Activated naive CD4-positive, alpha-beta T cell treated with anti-CD3 and anti-CD28 coated beads, Interleukin-2, amount 10 ng/mL, durations not matched to agents 7 days and 5 days (primary cell): ENCODE measurements at regions not wholly inside any gene's neighbourhood (a gene's known extent, or its start where the extent isn't known, plus 50 kb on each side); places are given as distances from the start of the nearest gene placed in this dataset.

Source experiments
- CTCF ChIA-PET: fragments of 350-600 bp; sonication (Branson Sonifier 250); formaldehyde crosslinking; loops from one replicate; lab custom pipeline; 2021; ENCODE audit warnings: antibody characterized with exemption; lab: Charles Lee
- DNase-seq: peaks from one replicate; pipeline ENCODE4 v3.0.0-alpha.2; 2020
- H3K27ac Mint-ChIP-seq: one replicate; pipeline ENCODE4 v1.8.0; 2021; ENCODE audit warnings: mild to moderate bottlenecking, moderate library complexity, mixed read lengths
- H3K27me3 Mint-ChIP-seq: one replicate; pipeline ENCODE4 v1.8.0; 2021; ENCODE audit warnings: mild to moderate bottlenecking, mixed read lengths
- H3K36me3 Mint-ChIP-seq: one replicate; pipeline ENCODE4 v1.8.0; 2021; ENCODE audit warnings: mixed read lengths
- H3K4me1 Mint-ChIP-seq: one replicate; pipeline ENCODE4 v1.8.0; 2021; ENCODE audit warnings: mixed read lengths
- H3K4me3 Mint-ChIP-seq: one replicate; pipeline ENCODE4 v1.8.0; 2021; ENCODE audit warnings: mild to moderate bottlenecking, moderate library complexity, mixed read lengths
- H3K9me3 Mint-ChIP-seq: one replicate; pipeline ENCODE4 v1.8.0; 2021; ENCODE audit warnings: mixed read lengths

DNA sequence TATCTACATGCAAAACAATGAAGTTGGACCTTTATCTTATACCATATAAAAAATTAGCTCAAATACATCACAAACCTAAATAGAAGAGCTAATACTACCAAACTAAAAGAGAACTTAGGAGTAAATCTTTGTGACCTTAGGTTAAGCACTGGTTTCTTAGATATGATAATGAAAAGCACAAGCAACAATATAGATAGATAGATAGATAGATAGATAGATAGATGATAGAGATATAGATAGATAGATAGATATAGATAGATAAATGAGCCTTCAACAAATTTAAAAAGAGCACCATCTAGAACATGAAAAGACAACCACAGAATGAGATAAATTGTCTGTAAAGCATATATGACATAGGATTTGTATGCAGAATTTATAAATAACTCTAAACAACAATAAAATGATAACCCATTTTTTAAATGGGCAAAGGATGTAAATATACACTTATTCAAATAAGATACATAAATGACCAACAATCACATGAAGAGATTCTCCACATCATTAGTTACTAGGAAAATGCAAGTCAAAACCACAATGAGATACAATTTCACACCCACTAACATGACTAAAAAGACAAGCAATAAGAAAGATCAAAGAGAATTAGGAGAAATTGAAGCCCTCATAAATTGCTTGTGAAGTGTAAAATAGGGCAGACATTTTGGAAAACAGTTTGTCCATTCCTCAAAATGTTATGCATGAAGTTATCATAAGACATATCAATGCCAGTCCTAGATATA lies 293.7 kb downstream of the BTG1 start:
- no peaks in the 10 kb centered on the region for H3K9me3 Mint-ChIP-seq
- CTCF ChIA-PET = no interaction called here
- H3K27me3 Mint-ChIP-seq = no peaks in the 10 kb centered on the region
- no peaks in the 10 kb centered on the region for H3K36me3 Mint-ChIP-seq
- no peak for DNase-seq
- no peak overlapping the region for H3K27ac Mint-ChIP-seq
- no peak overlapping the region for H3K4me3 Mint-ChIP-seq
- H3K4me1 Mint-ChIP-seq = peaks cover 3% of the 10 kb centered on the region

DNA sequence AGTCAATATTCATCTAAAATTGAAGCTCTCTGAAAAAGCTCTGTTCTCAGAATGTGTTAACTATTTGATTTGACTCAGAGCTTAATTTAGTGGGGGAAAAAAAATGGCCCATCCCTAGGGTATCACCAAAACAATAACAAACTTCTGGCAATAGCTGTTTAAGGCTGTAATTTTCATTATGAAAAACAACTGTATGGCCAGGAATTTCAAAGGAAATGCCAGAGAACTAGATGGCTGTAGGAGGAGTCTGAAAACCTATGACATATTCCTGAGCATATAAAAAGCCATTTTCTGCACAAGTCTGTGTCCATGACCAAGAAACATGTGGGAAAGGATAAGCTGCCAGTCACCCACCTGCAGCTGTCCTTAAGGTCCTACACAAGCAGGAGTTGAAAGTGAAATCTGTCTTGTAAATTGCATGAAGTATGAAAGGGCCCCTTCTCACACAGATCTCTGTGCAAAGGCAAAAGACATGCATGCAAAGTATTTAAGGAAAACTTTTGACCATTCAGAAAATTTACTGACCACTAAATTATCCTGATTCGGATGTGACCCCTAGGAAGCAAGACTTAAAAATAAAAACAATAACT lies 299.1 kb downstream of the BTG1 start:
- CTCF ChIA-PET = no interaction called here
- peaks cover 3% of the 10 kb centered on the region for H3K9me3 Mint-ChIP-seq
- no peaks in the 10 kb centered on the region for H3K4me1 Mint-ChIP-seq
- H3K4me3 Mint-ChIP-seq = no peak overlapping the region
- no peak for DNase-seq
- H3K27ac Mint-ChIP-seq = no peak overlapping the region
- no peaks in the 10 kb centered on the region for H3K27me3 Mint-ChIP-seq
- H3K36me3 Mint-ChIP-seq = no peaks in the 10 kb centered on the region

DNA sequence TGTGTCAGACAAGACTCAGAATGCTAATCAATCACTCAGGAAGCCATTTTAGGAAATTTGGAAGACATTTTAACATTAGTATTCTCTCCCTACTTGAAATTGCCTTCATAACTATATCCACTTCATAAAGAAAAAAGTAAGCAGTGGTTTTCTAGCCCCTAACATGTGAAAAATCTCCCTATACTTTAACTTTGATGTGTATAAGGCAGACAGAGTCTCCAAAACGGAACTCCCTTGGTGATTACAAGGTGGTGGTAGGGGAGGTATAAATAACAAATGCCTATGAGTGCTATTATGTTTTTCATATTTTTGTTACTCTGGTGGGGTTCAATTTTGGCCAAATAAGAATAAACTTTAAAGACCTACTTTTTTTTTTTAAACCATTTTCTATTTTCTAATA lies 300.3 kb downstream of the BTG1 start:
- peaks cover 3% of the 10 kb centered on the region for H3K9me3 Mint-ChIP-seq
- no peak overlapping the region for H3K4me3 Mint-ChIP-seq
- no peaks in the 10 kb centered on the region for H3K4me1 Mint-ChIP-seq
- DNase-seq = no peak
- no peak overlapping the region for H3K27ac Mint-ChIP-seq
- CTCF ChIA-PET = no interaction called here
- no peaks in the 10 kb centered on the region for H3K27me3 Mint-ChIP-seq
- H3K36me3 Mint-ChIP-seq = no peaks in the 10 kb centered on the region

DNA sequence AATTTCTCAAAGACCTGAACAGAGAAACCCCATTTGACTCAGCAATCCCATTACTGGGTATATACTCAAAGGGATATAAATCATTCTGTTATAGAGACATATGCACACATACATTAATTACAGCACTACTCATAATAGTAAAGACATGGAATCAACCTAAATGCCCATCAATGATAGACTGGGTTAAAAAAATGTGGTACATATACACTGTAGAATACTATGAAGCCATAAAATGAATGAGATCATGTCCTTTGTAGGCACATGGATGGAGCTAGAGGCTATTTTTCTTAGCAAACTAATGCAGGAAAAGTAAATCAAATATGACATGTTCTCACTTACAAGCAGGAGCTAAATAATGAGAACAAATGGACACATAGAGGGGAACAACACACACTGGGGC lies 303.8 kb downstream of the BTG1 start:
- CTCF ChIA-PET = interaction anchor here (1.0 to 2.0 kb wide), 2 partner anchors 22 to 30 kb away, joined by 3 to 5 read pairs; no protein-coding TSS in a partner anchor
- H3K4me3 Mint-ChIP-seq = no peak overlapping the region
- DNase-seq = no peak
- H3K27me3 Mint-ChIP-seq = no peaks in the 10 kb centered on the region
- no peak overlapping the region for H3K27ac Mint-ChIP-seq
- H3K9me3 Mint-ChIP-seq = peaks cover 3% of the 10 kb centered on the region
- no peaks in the 10 kb centered on the region for H3K36me3 Mint-ChIP-seq
- no peaks in the 10 kb centered on the region for H3K4me1 Mint-ChIP-seq

DNA sequence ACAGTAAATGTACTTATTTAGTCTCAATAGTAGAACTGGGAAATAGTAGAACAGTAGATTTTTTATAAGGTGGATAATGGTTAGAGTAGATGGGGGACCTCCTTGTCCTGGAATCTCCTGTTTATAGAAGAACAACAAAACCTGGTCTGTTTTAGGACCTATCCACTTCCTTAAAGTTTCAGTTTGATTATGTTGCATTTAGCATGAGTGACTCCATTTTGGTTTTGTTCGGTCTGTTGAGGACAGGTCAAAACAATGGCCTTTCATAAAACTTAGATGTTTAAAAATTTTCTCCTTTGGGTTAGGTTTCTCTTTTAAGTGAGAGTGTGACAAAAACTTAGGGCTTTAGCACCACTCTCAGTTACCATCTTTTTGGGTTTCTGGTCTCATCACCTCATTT lies 308.9 kb downstream of the BTG1 start:
- Mint-ChIP-seq H3K27ac (no peak overlapping the region), H3K27me3 (no peaks in the 10 kb centered on the region), H3K9me3 (peaks cover 4% of the 10 kb centered on the region), H3K36me3 (peaks cover 2% of the 10 kb centered on the region), H3K4me3 (no peak overlapping the region), H3K4me1 (peaks cover 3% of the 10 kb centered on the region)
- DNase-seq = no peak
- CTCF ChIA-PET = no interaction called here

DNA sequence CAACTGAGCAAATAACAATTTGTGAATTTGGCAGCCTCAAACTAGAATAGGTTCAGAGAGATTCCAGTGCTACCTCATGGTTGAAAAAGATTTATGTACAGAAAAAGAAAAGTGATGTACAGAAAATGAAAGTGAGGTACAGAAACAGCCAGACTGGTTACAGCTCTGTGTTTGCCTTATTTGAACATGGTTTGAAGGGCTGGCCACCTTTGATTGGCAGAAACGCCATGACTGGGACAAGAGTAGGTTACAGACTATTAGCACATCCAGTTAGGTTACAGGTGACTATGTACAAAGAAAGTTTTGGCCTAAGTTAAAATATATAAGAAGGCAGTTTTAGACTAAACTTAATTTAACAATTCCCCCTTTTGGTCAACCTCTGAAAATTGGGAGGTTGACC lies 309.4 kb downstream of the BTG1 start:
- no peak for DNase-seq
- CTCF ChIA-PET = no interaction called here
- Mint-ChIP-seq H3K4me1 (peaks cover 3% of the 10 kb centered on the region), H3K27ac (no peak overlapping the region), H3K9me3 (peaks cover 4% of the 10 kb centered on the region), H3K36me3 (peaks cover 2% of the 10 kb centered on the region), H3K4me3 (no peak overlapping the region), H3K27me3 (no peaks in the 10 kb centered on the region)

DNA sequence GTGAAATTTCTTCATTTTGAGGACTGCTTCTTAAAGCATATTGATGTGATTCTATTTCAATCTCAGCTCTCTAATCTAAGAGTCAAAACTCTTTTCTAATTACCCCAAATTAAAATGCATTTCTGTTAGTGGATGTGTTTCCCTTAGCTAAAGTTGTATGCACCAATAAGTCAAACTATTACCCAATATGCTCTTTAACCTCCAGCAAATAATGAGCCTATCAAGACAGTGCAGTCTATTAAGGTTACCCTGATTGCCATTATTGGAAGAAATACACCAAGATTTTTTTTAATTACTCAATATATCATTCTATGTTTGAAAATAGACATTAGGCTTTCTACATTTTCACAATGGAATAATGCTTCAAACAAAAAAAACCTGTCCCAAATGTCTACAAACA lies 310.0 kb downstream of the BTG1 start:
- Mint-ChIP-seq H3K36me3 (peaks cover 2% of the 10 kb centered on the region), H3K27ac (no peak overlapping the region), H3K9me3 (peaks cover 4% of the 10 kb centered on the region), H3K27me3 (no peaks in the 10 kb centered on the region), H3K4me3 (no peak overlapping the region), H3K4me1 (peaks cover 3% of the 10 kb centered on the region)
- no peak for DNase-seq
- CTCF ChIA-PET = no interaction called here

DNA sequence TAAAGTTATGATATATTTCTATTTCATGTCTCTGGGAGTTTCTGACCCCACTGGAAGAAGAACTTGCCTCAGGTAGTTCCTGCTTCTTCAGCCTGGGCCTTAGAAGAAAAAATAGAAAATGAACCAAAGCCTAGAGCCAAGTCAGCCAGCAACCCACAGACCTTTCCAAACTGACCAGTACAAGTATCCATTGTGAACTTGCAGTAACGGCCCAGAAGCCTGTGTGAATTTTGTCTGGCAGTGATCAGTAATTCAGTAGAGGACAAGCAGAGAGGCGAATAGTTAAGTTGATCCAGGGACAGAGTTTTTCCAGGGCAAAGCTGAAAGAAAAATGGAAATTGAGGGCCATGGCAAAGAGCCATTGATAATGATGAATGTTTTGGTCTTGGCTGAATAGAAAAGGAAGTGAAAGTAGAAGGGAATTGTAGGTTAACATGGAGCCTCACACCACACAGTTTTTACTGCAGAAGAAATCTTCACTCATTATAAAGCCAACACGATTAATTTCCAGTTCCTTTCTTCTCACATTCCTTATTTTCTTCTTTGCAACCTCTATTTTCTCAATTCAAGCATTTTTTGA lies 311.8 kb downstream of the BTG1 start:
- CTCF ChIA-PET = no interaction called here
- DNase-seq = no peak
- Mint-ChIP-seq H3K4me1 (peaks cover 3% of the 10 kb centered on the region), H3K27me3 (no peaks in the 10 kb centered on the region), H3K27ac (no peak overlapping the region), H3K4me3 (no peak overlapping the region), H3K36me3 (peaks cover 2% of the 10 kb centered on the region), H3K9me3 (peaks cover 4% of the 10 kb centered on the region)

DNA sequence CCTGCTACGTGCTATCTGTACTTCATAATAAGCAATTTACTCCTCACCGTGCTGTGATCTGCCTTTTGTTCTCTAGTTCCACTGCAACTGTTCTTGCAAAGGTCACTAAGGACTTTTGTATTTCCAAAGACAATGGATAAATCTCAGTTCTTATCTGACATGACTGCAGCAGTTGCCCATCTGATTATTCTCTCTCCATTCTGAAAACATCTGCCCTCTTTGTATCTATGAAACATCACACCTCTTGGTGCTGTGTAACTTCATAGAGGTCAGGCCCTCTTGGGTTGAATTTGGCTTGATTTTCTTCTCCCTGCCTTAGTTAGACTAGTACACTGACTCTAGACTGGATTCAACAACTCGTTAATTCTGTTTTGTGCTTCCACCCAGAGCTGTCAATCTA lies 319.6 kb downstream of the BTG1 start:
- Mint-ChIP-seq H3K4me1 (no peaks in the 10 kb centered on the region), H3K4me3 (no peak overlapping the region), H3K9me3 (no peaks in the 10 kb centered on the region), H3K36me3 (peaks cover 1% of the 10 kb centered on the region), H3K27ac (no peak overlapping the region), H3K27me3 (no peaks in the 10 kb centered on the region)
- DNase-seq = no peak
- CTCF ChIA-PET = no interaction called here

DNA sequence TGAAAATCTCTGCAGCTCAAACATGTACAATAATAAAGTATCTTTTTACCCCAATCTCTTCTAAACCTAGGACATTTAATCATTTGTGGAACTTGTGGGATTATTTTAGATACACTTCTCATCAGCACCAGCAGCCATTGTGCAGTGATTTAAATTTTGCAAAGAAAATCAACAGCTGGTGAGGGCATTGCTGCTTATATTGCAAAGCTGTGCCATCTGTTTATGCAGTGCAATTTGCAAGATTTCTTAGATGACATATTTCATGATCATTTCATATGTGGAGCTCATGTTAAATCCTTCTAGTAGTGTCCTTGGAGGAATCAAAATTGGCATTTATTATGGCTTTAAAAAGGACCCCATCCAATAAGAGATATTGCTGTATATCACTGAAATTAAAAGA lies 320.7 kb downstream of the BTG1 start:
- CTCF ChIA-PET = interaction anchor here (0.8 kb wide), 1 partner anchor 131 kb away, joined by 4 read pairs; no protein-coding TSS in a partner anchor
- H3K27me3 Mint-ChIP-seq = no peaks in the 10 kb centered on the region
- H3K36me3 Mint-ChIP-seq = peaks cover 1% of the 10 kb centered on the region
- H3K27ac Mint-ChIP-seq = no peak overlapping the region
- no peaks in the 10 kb centered on the region for H3K4me1 Mint-ChIP-seq
- H3K4me3 Mint-ChIP-seq = no peak overlapping the region
- no peak for DNase-seq
- no peaks in the 10 kb centered on the region for H3K9me3 Mint-ChIP-seq

DNA sequence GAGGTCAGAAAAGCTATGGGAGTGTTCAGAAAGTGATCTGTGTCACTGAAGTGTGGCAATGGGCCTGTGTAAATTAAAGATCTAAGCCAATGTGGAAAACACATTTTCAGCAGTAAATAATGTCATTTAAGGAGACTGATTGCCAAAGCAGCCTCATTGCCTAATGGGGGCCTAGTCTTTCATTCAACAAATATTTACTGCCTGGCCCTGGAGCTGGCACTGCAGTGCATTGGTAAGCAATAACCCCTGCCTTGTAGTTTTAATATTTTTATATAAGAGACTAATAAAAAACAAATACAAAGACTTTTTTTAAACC lies 326.6 kb downstream of the BTG1 start:
- Mint-ChIP-seq H3K27ac (no peak overlapping the region), H3K27me3 (no peaks in the 10 kb centered on the region)
- DNase-seq = no peak

DNA sequence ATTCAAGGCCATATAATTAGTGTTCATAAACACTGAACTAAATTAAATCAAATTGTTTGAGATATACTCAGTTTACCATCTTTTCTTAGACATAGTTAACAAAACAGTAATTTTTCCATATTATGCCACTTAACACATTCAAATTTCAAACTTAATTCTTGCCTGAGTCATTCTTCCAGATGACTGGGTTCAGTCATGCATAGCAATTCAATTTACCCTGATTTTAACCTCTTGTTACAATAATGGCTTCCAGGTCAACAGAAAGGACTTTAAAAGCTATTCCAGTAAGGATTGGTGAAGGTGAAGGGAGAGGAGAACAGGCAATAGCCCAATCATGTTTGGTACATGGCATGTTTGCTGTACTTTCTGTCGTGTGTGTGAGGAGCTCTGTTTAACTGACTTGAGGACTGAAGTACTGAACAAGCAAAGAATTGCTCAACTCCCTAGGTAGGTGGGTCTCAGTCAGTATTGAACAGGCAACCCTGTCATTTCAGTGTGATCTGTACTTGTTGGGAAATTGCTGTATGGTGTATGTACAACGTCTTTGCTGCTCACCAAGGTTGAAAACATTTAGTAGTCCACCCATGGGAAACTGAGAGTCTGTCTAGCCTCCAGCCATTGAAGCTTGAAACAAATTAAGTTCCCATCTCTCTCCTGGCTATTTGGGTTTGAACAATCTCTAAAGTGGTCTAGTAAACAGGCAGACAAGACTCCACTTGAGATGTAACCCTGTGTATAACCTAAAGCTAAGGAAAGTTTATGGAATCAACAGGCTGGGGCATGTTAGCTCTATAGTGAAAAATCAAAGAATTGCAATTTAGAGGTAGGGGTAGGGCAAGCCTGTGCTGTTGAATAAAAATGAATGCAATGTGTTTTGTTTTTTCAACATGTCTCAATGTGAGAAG lies 327.2 kb downstream of the BTG1 start:
- DNase-seq = no peak
- Mint-ChIP-seq H3K36me3 (peaks cover 1% of the 10 kb centered on the region), H3K27ac (no peak overlapping the region), H3K9me3 (no peaks in the 10 kb centered on the region), H3K27me3 (no peaks in the 10 kb centered on the region), H3K4me1 (no peaks in the 10 kb centered on the region), H3K4me3 (no peak overlapping the region)
- CTCF ChIA-PET = interaction anchor here (3.7 kb wide), 1 partner anchor 8 kb away, joined by 30 read pairs; no protein-coding TSS in a partner anchor

More for the DNA sequence above, 326.6 kb downstream of the BTG1 start:
- CTCF ChIA-PET = interaction anchor here (3.7 kb wide), 1 partner anchor 9 kb away, joined by 30 read pairs; no protein-coding TSS in a partner anchor
- no peaks in the 10 kb centered on the region for H3K4me1 Mint-ChIP-seq
- no peaks in the 10 kb centered on the region for H3K9me3 Mint-ChIP-seq
- H3K36me3 Mint-ChIP-seq = peaks cover 1% of the 10 kb centered on the region
- H3K4me3 Mint-ChIP-seq = no peak overlapping the region

DNA sequence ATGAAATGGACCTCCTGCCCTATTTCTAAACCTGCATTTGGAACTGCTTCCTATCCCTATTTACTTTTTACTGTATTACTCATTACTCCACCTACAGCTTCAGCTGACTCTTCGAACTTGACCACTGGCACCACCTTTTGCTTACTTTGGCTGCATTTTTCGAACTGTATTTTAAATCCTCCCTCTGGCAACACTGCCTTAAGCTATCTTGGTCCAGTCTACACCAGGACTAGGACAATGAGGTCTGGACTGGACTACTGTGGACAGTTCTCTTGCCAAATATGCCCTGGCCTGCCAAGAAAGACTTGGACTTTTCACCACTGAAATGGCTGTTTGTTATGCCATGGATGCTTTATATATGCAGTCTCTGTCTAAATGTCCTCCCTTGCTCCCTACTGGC lies 328.1 kb downstream of the BTG1 start:
- H3K4me3 Mint-ChIP-seq = no peak overlapping the region
- CTCF ChIA-PET = no interaction called here
- no peaks in the 10 kb centered on the region for H3K4me1 Mint-ChIP-seq
- H3K27ac Mint-ChIP-seq = no peak overlapping the region
- no peaks in the 10 kb centered on the region for H3K9me3 Mint-ChIP-seq
- peaks cover 1% of the 10 kb centered on the region for H3K36me3 Mint-ChIP-seq
- no peak for DNase-seq
- H3K27me3 Mint-ChIP-seq = no peaks in the 10 kb centered on the region

DNA sequence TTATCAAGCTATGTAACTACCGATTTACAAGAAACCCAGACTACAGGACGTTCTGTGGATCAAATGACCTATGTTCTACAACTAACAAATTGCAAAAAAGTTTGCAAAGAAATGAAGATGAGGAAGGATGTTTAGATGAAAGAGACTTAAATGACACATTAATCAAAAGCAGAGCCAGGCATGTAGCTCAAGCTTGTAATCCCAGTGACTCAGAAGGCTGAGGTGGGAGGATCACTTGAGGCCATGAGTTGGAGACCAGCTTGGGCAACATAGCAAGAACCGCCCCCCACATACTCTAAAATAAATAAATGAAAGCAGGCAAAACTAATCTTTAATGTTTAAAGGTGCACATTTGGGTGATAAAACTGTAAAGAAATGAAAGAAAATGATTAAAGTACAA lies 331.9 kb downstream of the BTG1 start:
- Mint-ChIP-seq H3K27ac (no peak overlapping the region), H3K9me3 (peaks cover 10% of the 10 kb centered on the region), H3K36me3 (peaks cover 1% of the 10 kb centered on the region), H3K27me3 (no peaks in the 10 kb centered on the region), H3K4me3 (no peak overlapping the region), H3K4me1 (peaks cover 10% of the 10 kb centered on the region)
- CTCF ChIA-PET = interaction anchor here (0.8 to 1.6 kb wide), 2 partner anchors 9 to 331 kb away, joined by 3 read pairs; no protein-coding TSS in a partner anchor
- DNase-seq = no peak
